Activated T-helper 17 cell treated with anti-CD3 and anti-CD28 coated beads, Interleukin-2, amount 50 U/mL, for 72 hours (primary cell): ENCODE measurements at regions not wholly inside any gene's neighbourhood (a gene's known extent, or its start where the extent isn't known, plus 50 kb on each side); places are given as distances from the start of the nearest gene placed in this dataset.
"Not testable (repeated sequence)": the region's sequence is repeated elsewhere in the genome, so short reads cannot be mapped to it uniquely, and the experiment has no call there.

Source experiments
- ATAC-seq: fragments of 150-1000 bp; cut with Tn5 transposase; replicated peaks from 2 replicates; pipeline ENCODE4 v1.10.0; 2021; ENCODE audit warnings: mild to moderate bottlenecking, moderate library complexity
- H3K27ac Mint-ChIP-seq: one replicate; pipeline ENCODE4 v1.8.0; 2022; ENCODE audit warnings: mixed read lengths
- H3K27me3 Mint-ChIP-seq: one replicate; pipeline ENCODE4 v1.8.0; 2022; ENCODE audit warnings: mixed read lengths
- H3K36me3 Mint-ChIP-seq: one replicate; pipeline ENCODE4 v1.8.0; 2022; ENCODE audit warnings: low read depth, mild to moderate bottlenecking, mixed read lengths
- H3K4me1 Mint-ChIP-seq: one replicate; pipeline ENCODE4 v1.8.0; 2022; ENCODE audit warnings: mixed read lengths
- H3K4me3 Mint-ChIP-seq: one replicate; pipeline ENCODE4 v1.8.0; 2022; ENCODE audit warnings: mild to moderate bottlenecking, mixed read lengths
- H3K9me3 Mint-ChIP-seq: one replicate; pipeline ENCODE4 v1.8.0; 2022; ENCODE audit warnings: mixed read lengths

DNA sequence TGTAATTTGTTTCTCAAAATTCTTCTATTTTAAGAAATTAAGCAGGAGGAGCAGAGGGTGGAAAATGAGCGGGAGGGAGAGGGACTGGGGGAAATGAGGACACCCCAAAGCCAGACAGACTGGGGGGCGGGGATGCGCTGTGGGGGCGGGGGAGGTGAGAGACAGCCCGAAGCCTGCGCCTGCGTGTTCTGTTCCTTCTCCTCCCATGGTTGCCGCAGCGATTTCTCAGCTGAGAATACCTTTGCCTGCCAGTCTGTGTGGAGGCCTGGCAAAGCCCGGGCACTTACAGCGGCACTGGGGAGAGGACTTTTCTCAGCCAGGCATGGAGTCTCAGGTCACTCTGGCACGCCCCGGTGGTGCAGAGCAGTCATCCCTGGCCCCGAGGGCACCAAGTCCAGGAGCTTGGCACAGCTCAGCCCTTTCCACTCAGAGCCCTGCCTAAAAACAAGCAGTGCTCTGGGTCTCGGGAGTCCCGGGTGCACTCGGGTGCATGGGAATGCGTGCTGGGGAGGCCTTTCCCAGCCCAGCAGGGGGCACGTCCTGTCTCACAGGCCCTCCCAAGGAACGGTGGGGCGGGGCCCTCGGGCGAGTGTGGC, 289.3 kb upstream of the HS6ST1 start:
- H3K4me1 Mint-ChIP-seq = no peaks in the 10 kb centered on the region
- no peaks in the 10 kb centered on the region for H3K9me3 Mint-ChIP-seq
- H3K27ac Mint-ChIP-seq = no peak overlapping the region
- peaks cover 9% of the 10 kb centered on the region for H3K27me3 Mint-ChIP-seq
- ATAC-seq = no peak
- H3K4me3 Mint-ChIP-seq = no peak overlapping the region
- H3K36me3 Mint-ChIP-seq = no peaks in the 10 kb centered on the region

DNA sequence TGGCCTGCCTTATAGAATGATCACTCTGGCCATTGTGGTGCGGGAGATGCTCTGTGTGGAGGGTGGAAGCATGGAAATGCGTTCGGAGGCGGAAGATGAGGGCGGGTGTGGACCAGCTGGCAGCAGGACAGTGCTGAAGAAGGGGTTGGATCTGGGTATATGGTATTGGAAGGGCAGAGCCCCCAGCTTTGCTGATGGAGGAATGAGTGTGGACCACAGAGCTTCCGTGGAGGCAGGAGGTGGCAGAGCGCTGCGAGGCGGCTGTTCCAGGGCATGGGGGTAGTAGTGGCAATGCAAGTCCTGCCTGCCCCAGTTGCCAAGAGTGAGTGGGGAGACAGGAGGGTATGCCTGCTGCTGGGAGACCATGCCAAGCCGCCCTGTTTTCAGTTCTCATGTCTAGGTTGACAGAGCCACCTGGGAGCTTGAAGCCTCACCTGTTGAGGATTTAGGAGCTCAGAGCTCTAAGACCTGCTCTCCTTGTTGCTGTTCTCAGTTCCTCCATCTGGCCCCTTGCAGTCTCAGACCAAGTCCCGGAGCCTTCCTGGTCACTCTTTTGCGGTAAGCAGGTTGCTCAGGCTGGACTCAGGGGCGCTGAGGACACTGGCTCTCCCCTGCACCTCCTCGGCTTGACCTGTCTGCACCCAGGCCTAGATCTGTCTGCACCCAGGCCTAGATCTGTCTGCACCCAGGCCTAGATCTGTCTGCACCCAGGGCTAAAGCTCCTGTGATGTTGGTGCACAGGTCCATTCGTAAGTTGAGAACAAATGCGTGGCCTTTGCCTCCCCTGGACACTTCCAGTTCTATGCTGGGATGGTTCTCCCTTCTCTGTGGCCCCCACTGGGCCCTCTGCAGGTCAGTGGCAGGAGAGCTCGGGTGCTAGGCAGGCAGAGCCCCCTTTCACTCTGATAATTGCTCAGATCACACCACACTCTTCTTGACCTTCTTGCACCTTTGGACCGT, 290.5 kb upstream of the HS6ST1 start:
- no peak overlapping the region for H3K4me3 Mint-ChIP-seq

GRCh38 chr2:128610496-128610895, 291.8 kb upstream of the HS6ST1 start:
- no peaks in the 10 kb centered on the region for H3K9me3 Mint-ChIP-seq
- ATAC-seq = no peak
- no peaks in the 10 kb centered on the region for H3K4me1 Mint-ChIP-seq
- H3K4me3 Mint-ChIP-seq = no peak overlapping the region
- H3K36me3 Mint-ChIP-seq = no peaks in the 10 kb centered on the region
- no peak overlapping the region for H3K27ac Mint-ChIP-seq
- peaks cover 9% of the 10 kb centered on the region for H3K27me3 Mint-ChIP-seq

More for the DNA sequence above, 290.5 kb upstream of the HS6ST1 start:
- no peak for ATAC-seq
- peaks cover 9% of the 10 kb centered on the region for H3K27me3 Mint-ChIP-seq
- no peak overlapping the region for H3K27ac Mint-ChIP-seq
- no peaks in the 10 kb centered on the region for H3K36me3 Mint-ChIP-seq
- no peaks in the 10 kb centered on the region for H3K9me3 Mint-ChIP-seq
- H3K4me1 Mint-ChIP-seq = no peaks in the 10 kb centered on the region

DNA sequence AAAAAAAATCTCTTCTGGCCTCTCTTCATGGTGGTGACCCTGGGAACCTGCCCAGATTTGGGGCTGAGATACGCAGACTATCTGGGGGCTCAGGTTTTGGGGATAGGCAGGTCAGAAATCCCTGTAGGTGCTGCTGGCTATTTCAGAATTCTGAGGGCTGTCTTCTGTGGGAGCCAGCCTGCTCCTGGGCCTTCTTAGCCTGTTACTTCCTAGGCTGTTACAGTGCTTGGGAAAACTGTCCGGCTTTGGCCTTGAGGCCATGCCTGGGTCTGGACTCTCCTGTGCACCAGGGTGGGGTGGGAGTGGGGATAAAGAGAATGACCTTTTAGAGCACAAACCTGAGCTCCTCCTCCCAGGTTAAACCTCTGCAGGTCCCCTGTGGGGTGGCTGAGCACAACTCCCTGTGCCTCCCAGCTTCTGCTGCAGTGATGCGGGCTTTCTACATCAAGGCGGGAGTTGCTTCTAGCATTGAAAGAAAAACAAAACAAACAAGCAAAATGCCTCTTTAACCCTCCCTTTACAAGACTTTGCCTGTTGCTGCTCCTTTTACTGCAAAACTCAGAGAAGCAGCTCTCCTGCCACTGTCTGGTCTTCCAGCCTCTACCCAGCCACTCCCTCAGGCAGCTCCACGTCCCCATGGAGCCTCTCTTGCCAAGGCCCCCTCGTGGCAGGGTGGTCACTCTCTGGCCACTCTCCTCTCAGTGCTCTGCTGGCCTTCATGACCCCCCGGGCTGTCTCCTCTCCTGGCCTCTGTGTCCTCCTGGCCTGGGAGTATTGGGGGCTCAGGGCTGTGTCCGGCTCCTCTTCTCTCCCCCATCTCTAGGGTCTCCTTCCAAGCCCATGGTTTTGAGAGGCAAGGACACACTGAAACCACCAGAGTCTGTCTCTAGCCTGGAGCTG, 293.0 kb upstream of the HS6ST1 start:
- H3K36me3 Mint-ChIP-seq = no peaks in the 10 kb centered on the region
- no peaks in the 10 kb centered on the region for H3K4me1 Mint-ChIP-seq
- H3K4me3 Mint-ChIP-seq = no peak overlapping the region
- no peaks in the 10 kb centered on the region for H3K9me3 Mint-ChIP-seq
- no peak for ATAC-seq
- no peak overlapping the region for H3K27ac Mint-ChIP-seq
- peaks cover 9% of the 10 kb centered on the region for H3K27me3 Mint-ChIP-seq

GRCh38 chr2:128612628-128613027, 294.0 kb upstream of the HS6ST1 start:
- H3K4me3 Mint-ChIP-seq = no peak overlapping the region
- no peaks in the 10 kb centered on the region for H3K4me1 Mint-ChIP-seq
- no peak overlapping the region for H3K27ac Mint-ChIP-seq
- no peaks in the 10 kb centered on the region for H3K36me3 Mint-ChIP-seq
- no peaks in the 10 kb centered on the region for H3K9me3 Mint-ChIP-seq
- peaks cover 9% of the 10 kb centered on the region for H3K27me3 Mint-ChIP-seq
- ATAC-seq = no peak

DNA sequence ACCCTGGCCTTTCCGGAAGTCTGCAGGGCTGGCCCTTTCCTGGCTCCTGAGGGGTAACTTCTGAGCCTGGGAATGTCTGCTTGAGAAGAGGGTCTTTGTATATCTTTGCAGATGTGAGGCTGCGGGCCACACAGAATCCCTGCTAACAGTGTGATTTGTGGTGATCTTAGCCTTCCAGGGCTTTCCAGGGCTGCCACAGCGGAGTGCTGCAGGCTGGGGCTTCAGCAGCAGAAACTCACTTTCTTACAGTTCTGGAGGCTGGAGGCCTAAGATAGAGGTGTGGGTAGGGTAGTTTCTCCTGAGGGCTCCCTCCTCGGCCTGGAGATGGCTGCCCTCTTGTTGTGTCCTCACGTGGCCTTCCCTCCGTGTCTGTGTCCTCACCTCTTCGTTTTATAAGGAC, 294.7 kb upstream of the HS6ST1 start:
- H3K27me3 Mint-ChIP-seq = peaks cover 9% of the 10 kb centered on the region
- H3K4me1 Mint-ChIP-seq = no peaks in the 10 kb centered on the region
- H3K9me3 Mint-ChIP-seq = no peaks in the 10 kb centered on the region
- no peaks in the 10 kb centered on the region for H3K36me3 Mint-ChIP-seq
- H3K4me3 Mint-ChIP-seq = no peak overlapping the region
- ATAC-seq = no peak
- H3K27ac Mint-ChIP-seq = no peak overlapping the region

DNA sequence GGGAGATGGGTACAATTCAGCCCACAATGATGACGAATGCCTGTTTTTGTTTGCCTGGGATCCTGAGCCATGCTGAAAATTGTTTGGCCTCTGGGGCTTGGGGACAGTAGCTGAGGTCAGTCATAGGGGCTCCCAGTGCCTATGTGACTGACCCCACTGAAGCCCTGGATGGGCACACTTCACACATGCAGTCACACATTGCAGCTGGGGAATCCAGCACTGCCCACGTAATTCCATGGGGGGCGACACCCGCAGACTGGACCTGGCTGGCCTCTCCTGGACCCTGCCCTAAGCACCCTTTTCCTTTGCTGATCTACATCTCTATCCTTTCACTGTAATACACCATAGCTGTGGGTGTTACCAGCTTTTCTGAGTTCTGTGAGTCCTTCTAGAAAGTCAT, 295.2 kb upstream of the HS6ST1 start:
- Mint-ChIP-seq H3K4me3 (no peak overlapping the region), H3K9me3 (no peaks in the 10 kb centered on the region), H3K4me1 (no peaks in the 10 kb centered on the region), H3K36me3 (no peaks in the 10 kb centered on the region), H3K27ac (no peak overlapping the region), H3K27me3 (peaks cover 9% of the 10 kb centered on the region)
- no peak for ATAC-seq

- H3K4me1 Mint-ChIP-seq, H3K4me3 Mint-ChIP-seq, H3K9me3 Mint-ChIP-seq, H3K36me3 Mint-ChIP-seq, ATAC-seq, H3K27ac Mint-ChIP-seq, H3K27me3 Mint-ChIP-seq: not testable (repeated sequence)
These were observed 296.2 kb upstream of the HS6ST1 start for GRCh38 chr2:128614907-128615306.

DNA sequence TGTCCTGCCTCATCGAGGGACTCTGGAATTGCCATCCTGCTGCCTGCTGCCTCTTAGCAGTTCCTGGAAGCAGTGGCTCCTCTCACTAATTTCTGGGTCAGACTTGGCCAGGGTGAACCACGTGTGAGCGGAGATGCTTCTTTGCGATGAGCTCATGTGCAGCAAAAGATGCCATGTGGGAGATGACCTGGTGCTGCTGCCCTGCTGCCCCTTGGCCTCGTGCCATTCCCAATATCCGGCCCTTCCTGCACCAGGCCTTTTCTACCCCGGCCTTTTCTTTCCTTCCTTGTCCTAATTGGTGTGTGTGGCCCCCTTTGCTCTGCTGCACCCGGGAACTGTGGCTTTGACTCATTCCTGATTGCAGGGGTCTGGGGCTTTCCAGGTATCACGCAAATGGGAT, 296.9 kb upstream of the HS6ST1 start:
- Mint-ChIP-seq H3K4me3 (no peak overlapping the region), H3K9me3 (no peaks in the 10 kb centered on the region), H3K27me3 (peaks cover 9% of the 10 kb centered on the region), H3K27ac (no peak overlapping the region), H3K4me1 (no peaks in the 10 kb centered on the region), H3K36me3 (no peaks in the 10 kb centered on the region)
- ATAC-seq = no peak

GRCh38 chr2:128617029-128617590, 298.4 kb upstream of the HS6ST1 start:
- Mint-ChIP-seq H3K27me3 (peaks cover 6% of the 10 kb centered on the region), H3K4me3 (no peak overlapping the region), H3K36me3 (no peaks in the 10 kb centered on the region), H3K9me3 (no peaks in the 10 kb centered on the region), H3K4me1 (no peaks in the 10 kb centered on the region), H3K27ac (no peak overlapping the region)
- no peak for ATAC-seq

GRCh38 chr2:128617661-128618060, 299.0 kb upstream of the HS6ST1 start:
- Mint-ChIP-seq H3K4me3 (no peak overlapping the region), H3K9me3 (no peaks in the 10 kb centered on the region), H3K27me3 (peaks cover under 1% of the 10 kb centered on the region), H3K36me3 (no peaks in the 10 kb centered on the region), H3K4me1 (no peaks in the 10 kb centered on the region), H3K27ac (no peak overlapping the region)
- ATAC-seq = no peak

DNA sequence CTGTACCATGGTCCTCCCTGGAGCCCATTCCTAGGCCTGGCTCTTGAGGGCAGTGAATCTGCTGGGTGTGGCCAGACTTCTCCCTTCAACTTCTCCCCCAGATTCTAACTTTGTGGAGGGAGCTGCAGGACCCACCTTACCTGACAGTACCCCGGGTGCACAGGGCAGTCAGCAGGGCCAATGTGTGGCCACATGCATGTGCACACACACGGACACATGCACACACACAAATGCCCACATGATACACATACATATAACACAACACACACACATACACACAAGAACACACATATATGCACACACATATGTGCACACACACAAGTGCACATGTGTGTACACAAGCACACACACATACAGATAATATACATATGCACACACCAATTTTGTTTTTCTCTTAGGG, 300.0 kb upstream of the HS6ST1 start:
- Mint-ChIP-seq H3K9me3 (no peaks in the 10 kb centered on the region), H3K27ac (no peak overlapping the region), H3K27me3 (no peaks in the 10 kb centered on the region), H3K4me3 (no peak overlapping the region), H3K36me3 (no peaks in the 10 kb centered on the region), H3K4me1 (no peaks in the 10 kb centered on the region)
- no peak for ATAC-seq

DNA sequence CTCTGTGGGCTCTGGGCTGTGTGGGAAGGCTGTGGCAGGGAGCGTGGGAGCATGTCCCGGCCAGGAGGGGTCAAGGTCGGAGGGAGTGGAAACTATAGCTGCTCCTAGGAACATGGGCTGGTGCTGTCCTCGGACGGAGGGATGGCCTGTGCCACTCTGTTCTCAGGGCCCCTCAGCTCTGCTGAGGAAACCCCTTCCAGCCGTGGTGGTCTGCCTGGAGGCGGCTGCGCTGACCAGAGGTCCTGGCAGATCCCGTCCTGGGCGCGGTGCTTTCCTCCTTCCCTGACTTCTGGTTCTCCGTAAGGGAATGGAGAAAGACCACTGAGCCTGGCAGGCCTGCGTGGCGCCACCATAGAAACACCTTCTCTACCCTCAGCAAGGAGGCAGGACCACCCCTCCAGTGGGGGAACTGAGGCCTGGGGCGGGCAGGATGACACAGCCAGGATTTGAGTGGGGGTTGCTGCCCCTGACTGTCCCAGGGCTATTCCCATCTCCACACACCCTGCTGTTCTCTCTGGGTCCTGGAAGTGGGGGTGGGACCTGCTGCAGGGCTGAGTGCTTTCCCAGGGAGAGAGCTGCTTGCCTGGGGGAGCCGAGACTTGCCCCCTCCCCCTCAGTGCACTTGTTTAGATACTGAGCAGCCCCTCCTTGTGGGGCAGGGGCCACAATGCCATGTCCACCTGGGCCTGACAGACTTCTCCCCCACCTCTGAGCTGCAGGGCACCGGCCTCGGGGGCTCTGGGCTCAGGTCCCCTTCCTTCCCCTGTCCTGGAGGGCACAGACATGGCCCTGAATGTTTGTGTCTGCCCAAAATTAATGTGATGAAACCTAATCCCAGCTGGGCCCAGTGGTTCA, 301.0 kb upstream of the HS6ST1 start:
- no peak overlapping the region for H3K4me3 Mint-ChIP-seq
- no peak overlapping the region for H3K27ac Mint-ChIP-seq

More for the DNA sequence above, 301.0 kb upstream of the HS6ST1 start:
- H3K27me3 Mint-ChIP-seq = no peaks in the 10 kb centered on the region
- ATAC-seq = no peak
- H3K36me3 Mint-ChIP-seq = no peaks in the 10 kb centered on the region
- peaks cover 6% of the 10 kb centered on the region for H3K4me1 Mint-ChIP-seq
- H3K9me3 Mint-ChIP-seq = no peaks in the 10 kb centered on the region
